ENCODE measurements at regions not wholly inside any gene's neighbourhood (a gene's known extent, or its start where the extent isn't known, plus 50 kb on each side); places are given as distances from the start of the nearest gene placed in this dataset.

DNA sequence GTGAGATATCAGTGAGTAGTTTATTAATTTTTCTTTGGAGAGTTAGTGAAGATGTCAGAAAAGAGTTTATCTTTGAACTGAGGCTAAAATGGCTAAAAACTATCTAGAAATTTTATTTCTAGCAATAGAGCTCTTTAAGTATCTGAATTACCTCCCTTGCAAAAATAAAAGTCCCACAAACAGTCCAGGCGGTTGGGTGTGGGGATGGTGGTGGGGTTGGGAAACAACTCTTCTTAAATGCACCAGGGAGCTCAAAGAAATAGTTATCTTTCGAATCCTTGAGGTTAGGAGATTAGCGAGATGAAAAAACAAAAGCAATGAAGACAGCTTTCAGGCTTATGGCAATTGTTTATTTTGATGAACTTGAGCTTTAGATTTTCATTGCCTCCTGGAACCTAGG is 1299.1 kb upstream of the ADGRB3 start:
- no peak for TF ChIP-seq CTCF (IDR thresholded peaks at IDR 0.05; ENCODE audit: insufficient read depth, low read length, poor library complexity, severe bottlenecking)
- H3K36me3 ChIP-seq (ENCODE audit: control insufficient read depth, insufficient read depth, low read length) = no peaks in the 10 kb centered on the region
- DNase-seq (ENCODE audit: extremely low read depth, insufficient read length) = no peak
- no peak overlapping the region for H3K4me3 ChIP-seq (replicated peaks; ENCODE audit: low read depth, low read length)
- H3K27me3 ChIP-seq (replicated peaks; ENCODE audit: control insufficient read depth, insufficient read depth, low read length) = no peaks in the 10 kb centered on the region

GRCh38 chr6:67331304-67331703 is 1303.8 kb upstream of the ADGRB3 start:
- Histone ChIP-seq H3K36me3 (ENCODE audit: control insufficient read depth, insufficient read depth, low read length) (no peaks in the 10 kb centered on the region), H3K4me3 (replicated peaks; ENCODE audit: low read depth, low read length) (no peak overlapping the region), H3K27me3 (replicated peaks; ENCODE audit: control insufficient read depth, insufficient read depth, low read length) (no peaks in the 10 kb centered on the region)
- no peak for DNase-seq (ENCODE audit: extremely low read depth, insufficient read length)
- no peak for TF ChIP-seq CTCF (IDR thresholded peaks at IDR 0.05; ENCODE audit: insufficient read depth, low read length, poor library complexity, severe bottlenecking)

- no peaks in the 10 kb centered on the region for H3K27me3 ChIP-seq (replicated peaks; ENCODE audit: control insufficient read depth, insufficient read depth, low read length)
- DNase-seq (ENCODE audit: extremely low read depth, insufficient read length) = no peak
- H3K4me3 ChIP-seq (replicated peaks; ENCODE audit: low read depth, low read length) = no peak overlapping the region
- no peaks in the 10 kb centered on the region for H3K36me3 ChIP-seq (ENCODE audit: control insufficient read depth, insufficient read depth, low read length)
- no peak for TF ChIP-seq CTCF (IDR thresholded peaks at IDR 0.05; ENCODE audit: insufficient read depth, low read length, poor library complexity, severe bottlenecking)
Observed at GRCh38 chr6:67328269-67328668, 1306.8 kb upstream of the ADGRB3 start.

GRCh38 chr6:67300430-67301040 is 1334.5 kb upstream of the ADGRB3 start:
- no peak for TF ChIP-seq CTCF (IDR thresholded peaks at IDR 0.05; ENCODE audit: insufficient read depth, low read length, poor library complexity, severe bottlenecking)
- Histone ChIP-seq H3K36me3 (ENCODE audit: control insufficient read depth, insufficient read depth, low read length) (no peaks in the 10 kb centered on the region), H3K27me3 (replicated peaks; ENCODE audit: control insufficient read depth, insufficient read depth, low read length) (no peaks in the 10 kb centered on the region), H3K4me3 (replicated peaks; ENCODE audit: low read depth, low read length) (no peak overlapping the region)
- DNase-seq (ENCODE audit: extremely low read depth, insufficient read length) = no peak

GRCh38 chr6:67292169-67292568 is 1342.9 kb upstream of the ADGRB3 start:
- Histone ChIP-seq H3K36me3 (ENCODE audit: control insufficient read depth, insufficient read depth, low read length) (no peaks in the 10 kb centered on the region), H3K27me3 (replicated peaks; ENCODE audit: control insufficient read depth, insufficient read depth, low read length) (no peaks in the 10 kb centered on the region), H3K4me3 (replicated peaks; ENCODE audit: low read depth, low read length) (no peak overlapping the region)
- DNase-seq (ENCODE audit: extremely low read depth, insufficient read length) = no peak
- no peak for TF ChIP-seq CTCF (IDR thresholded peaks at IDR 0.05; ENCODE audit: insufficient read depth, low read length, poor library complexity, severe bottlenecking)

DNA sequence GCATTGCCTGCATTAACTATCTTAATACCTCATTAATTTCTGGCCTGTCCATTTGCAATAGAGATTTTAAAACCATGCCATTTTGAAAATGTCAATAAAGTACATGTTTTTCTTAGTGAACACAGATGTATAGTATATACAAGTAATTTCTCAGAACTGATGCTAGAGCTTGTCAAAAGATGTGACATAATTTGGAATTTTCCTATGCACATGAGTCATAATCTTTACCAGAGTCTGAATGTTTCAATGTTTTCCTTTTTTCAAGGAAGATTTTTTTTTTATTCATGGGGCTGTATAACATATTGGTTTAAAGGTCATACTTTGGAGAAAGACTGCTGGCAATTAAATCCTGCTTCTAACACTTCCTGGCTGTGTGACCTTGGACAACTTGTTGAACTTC is 1347.5 kb upstream of the ADGRB3 start:
- no peaks in the 10 kb centered on the region for H3K36me3 ChIP-seq (ENCODE audit: control insufficient read depth, insufficient read depth, low read length)
- TF ChIP-seq CTCF (IDR thresholded peaks at IDR 0.05; ENCODE audit: insufficient read depth, low read length, poor library complexity, severe bottlenecking) = no peak

More for the DNA sequence above, 1347.5 kb upstream of the ADGRB3 start:
- H3K4me3 ChIP-seq (replicated peaks; ENCODE audit: low read depth, low read length) = no peak overlapping the region
- H3K27me3 ChIP-seq (replicated peaks; ENCODE audit: control insufficient read depth, insufficient read depth, low read length) = no peaks in the 10 kb centered on the region
- no peak for DNase-seq (ENCODE audit: extremely low read depth, insufficient read length)
